ENCODE measurements at regions not wholly inside any gene's neighbourhood (a gene's known extent, or its start where the extent isn't known, plus 50 kb on each side); places are given as distances from the start of the nearest gene placed in this dataset.

DNA sequence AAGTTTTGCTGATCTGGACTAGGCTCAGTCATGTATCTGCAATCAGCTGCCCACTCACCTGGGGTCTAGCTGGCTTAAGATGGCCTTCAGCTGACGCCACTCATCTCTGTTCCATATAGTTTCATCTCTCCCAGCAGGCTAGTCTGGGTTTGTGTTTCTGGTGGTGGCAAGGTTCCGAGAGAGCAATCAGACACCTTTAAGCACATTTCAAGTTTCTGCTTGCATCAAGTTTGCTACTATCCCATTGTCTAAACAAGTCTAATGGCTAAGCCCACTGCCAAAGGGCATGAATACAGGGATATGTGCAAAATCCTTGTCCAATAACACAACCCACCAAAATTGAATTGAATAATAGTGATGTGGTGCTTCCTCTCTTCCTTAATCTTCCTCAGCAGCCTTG, 251.7 kb downstream of the PIK3R1 start:
- TF ChIP-seq, protein P1, sequence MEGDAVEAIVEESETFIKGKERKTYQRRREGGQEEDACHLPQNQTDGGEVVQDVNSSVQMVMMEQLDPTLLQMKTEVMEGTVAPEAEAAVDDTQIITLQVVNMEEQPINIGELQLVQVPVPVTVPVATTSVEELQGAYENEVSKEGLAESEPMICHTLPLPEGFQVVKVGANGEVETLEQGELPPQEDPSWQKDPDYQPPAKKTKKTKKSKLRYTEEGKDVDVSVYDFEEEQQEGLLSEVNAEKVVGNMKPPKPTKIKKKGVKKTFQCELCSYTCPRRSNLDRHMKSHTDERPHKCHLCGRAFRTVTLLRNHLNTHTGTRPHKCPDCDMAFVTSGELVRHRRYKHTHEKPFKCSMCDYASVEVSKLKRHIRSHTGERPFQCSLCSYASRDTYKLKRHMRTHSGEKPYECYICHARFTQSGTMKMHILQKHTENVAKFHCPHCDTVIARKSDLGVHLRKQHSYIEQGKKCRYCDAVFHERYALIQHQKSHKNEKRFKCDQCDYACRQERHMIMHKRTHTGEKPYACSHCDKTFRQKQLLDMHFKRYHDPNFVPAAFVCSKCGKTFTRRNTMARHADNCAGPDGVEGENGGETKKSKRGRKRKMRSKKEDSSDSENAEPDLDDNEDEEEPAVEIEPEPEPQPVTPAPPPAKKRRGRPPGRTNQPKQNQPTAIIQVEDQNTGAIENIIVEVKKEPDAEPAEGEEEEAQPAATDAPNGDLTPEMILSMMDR (IDR thresholded peaks at IDR 0.05), result no peak
- TF ChIP-seq POLR2A (IDR thresholded peaks at IDR 0.05) (no peak), POLR2AphosphoS5 (IDR thresholded peaks at IDR 0.05) (no peak)

Data from transverse colon (tissue), 4 donors.